GM21786 (cell line): ENCODE measurements at regions not wholly inside any gene's neighbourhood (a gene's known extent, or its start where the extent isn't known, plus 50 kb on each side); places are given as distances from the start of the nearest gene placed in this dataset.
A peak's percentile ranks its signal among the peaks of the same experiment; 100 is the strongest.

Source experiments
- ATAC-seq: cut with Tn5 transposase; IDR thresholded peaks from one replicate; pipeline ENCODE4 v1.9.1; 2021; ENCODE audit not compliant: unreplicated experiment

DNA sequence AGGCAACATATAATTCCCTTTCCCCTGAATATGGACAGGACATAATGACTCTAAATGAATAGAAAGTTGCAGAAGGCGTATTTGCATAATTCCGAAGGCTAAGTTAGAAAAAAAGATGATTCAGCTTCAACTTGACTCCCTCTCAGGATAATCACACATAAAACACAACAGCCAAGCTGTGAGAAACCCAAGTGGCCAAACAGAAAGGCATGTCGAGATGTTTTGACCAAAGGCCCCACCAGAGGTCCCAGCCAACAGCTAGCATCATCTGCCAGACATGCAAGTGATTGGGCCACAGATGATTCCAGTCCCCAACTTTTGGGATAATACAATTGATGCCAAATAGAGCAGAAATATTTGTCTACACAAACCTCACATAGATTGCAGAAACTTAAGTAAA is 444.9 kb downstream of the LTN1 start:
- ATAC-seq, result no peak

DNA sequence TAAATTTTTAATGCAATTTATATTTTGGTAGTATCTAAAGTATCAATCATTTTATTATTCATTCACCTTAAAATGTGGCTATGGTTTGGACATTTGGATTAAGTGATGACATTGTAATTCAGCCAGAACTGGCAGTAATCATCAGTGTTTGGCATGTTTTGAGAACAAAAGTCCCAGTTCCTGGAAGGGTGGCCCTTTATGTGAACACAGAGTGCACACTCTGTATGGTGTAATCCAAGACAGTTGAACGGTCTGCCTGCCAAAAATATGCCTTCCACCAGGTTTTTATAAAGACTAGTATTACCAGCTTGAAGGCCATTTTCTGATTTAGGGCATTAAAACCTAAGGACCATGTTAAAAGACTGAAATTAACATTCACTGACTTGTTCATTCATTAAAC is 448.7 kb downstream of the LTN1 start:
- no peak for ATAC-seq

DNA sequence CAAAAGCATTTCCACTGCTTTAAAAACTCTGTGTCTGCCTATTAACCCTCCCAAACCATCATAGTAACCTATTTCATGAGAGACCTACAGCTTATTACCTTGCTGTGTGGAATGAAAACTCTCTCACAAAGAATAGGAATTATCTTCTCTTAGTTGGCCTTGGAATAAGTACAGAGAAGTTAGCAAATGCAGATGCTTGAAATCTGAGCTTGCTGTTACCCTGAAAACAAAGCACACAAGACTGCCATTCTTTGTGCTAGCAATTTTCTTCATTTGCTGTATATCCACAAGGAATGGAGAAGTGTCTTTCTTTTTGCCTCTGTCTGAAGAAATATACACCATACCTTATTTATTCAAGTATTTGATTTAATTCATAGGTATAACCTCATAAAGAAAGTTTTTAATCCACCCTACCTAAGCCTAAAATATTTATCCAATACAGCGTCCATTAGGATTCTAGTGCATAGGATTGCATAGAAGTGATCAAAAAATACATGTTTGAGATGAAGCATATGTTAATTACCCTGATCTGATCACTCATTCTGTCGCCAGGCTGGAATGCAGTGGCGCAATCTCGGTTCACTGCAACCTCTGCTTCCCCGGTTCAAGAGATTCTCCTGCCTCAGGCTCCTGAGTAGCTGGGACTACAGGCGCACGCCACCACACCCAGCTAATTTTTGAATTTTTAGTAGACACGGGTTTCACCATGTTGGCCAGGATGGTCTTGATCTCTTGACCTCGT is 451.1 kb downstream of the LTN1 start:
- ATAC-seq, result no peak

DNA sequence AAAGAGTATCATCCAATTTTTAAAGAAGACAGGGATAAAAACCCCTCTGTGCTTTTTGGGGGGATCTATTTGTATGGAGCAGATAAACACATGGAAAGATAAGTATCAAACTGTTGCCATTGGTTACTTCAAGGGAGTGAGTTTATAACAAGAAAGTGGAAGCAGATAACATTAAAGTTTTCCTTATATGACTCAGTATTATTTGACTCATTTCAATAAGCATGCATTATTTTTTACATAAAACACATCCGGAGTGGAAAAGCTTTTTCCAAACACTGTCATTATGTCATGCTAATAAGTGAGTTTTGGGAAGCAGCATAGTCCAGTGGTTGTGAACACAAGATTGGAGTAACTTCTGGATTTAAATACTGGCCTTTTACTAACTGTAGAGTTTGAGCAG is 452.2 kb downstream of the LTN1 start:
- ATAC-seq, result no peak

DNA sequence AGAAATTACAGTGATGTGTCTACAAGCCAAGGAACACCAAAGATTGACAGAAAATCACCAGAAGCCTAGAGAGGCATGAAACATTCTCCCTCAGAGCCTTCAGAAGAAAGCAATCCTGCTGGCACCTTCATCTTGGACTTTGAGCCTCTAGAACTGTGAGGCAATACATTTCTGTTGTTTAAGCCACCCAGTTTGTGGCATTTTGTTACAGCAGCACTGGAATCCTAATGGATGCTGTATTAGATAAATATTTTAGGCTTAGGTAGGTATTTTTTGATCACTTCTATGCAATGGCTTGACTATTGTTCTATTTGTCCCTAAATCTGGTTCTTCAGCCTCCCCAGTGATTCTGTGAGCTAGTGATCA is 453.1 kb downstream of the LTN1 start:
- ATAC-seq, result no peak

DNA sequence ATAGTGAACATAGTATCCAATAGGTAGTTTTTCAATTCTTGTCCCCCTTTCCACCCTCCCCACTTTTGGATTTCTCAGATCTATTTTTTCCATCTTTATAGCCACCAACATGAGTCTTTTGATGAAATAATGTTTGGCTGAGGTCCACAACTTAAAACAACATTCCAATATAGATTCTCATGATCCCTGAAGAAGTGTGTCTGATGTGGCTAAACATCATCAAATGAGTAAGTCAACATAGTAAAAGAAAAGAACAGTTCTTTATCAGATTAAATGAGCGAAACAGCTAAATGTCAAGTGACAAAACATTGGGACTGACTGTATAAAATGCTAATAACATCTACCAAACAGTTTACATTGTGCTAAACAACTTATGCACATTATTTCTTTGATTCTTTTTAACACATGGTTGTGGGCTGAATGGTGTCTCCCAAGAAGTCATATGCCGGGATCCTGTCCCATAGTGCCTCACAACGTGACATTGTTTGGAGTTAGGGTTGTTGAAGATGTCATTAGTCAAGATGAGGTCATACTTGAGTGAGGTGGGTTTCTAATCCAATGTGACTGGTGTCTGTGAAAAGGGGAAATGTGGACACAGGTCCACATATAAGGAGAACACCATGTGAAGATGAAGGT is 453.6 kb downstream of the LTN1 start:
- ATAC-seq, result no peak

GRCh38 chr21:28537371-28538079 is 455.2 kb downstream of the LTN1 start:
- ATAC-seq, result no peak

GRCh38 chr21:28532446-28532845 is 460.2 kb downstream of the LTN1 start:
- no peak for ATAC-seq

DNA sequence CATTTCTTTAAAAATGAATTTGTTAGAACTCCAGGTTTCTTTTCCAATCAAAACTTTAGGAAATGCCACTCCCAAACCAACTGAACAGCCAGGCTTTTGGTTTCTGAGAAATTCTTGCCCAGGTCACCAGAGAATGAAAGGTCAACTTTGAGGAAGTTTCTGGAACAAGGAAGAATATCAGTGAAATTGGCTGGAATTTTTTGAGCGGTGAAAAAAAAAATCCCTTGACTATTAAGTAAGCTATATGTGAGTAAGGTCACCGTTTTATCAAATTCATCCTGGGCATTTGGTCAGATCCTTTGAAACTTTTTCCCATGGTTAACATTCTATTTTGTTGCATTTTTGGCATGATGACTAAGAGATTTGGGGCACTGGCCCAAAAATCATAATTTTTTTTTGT is 469.3 kb downstream of the LTN1 start:
- ATAC-seq, result no peak

- ATAC-seq, result no peak
Measured at GRCh38 chr21:28522014-28522799, 470.5 kb downstream of the LTN1 start.

DNA sequence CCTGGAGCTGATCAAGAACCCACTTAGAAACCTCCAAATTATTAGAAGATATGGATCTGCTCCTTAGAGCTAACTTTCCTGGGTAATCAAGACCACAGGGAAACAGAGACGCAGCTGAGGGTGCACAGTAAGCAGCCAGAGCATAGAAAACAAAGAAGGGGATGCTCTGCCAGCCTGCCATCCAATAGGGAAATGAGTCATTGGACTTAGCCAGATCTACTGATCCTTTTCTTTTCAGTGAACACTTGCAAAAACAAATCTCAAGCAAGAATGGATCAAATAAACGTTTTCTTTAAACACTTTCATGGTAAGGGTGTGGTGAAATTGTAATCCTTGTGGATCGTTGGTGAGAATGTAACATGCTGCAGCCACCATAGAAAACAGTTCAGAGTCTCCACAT is 474.0 kb downstream of the LTN1 start:
- ATAC-seq, result no peak

GRCh38 chr21:28516991-28517592 is 475.6 kb downstream of the LTN1 start:
- ATAC-seq, result peak; percentile 97

DNA sequence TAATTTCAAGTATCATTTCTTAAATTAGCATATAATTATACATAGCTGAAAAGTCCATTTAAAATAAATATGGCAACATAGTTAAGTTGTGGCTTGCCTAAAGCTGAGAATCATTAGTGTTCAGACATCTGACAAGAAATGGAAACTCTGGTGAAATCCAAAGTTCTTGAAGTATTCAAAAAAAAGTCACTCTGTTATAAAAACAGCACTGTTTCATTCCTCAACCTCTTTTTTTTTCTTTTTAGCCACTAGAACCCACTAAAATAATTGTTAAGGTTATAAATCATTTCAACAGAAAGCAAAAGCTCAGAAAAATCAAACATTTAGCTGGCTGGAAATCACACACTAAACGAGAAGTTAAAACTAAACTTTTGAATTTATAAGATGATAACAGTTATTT is 476.7 kb downstream of the LTN1 start:
- no peak for ATAC-seq

DNA sequence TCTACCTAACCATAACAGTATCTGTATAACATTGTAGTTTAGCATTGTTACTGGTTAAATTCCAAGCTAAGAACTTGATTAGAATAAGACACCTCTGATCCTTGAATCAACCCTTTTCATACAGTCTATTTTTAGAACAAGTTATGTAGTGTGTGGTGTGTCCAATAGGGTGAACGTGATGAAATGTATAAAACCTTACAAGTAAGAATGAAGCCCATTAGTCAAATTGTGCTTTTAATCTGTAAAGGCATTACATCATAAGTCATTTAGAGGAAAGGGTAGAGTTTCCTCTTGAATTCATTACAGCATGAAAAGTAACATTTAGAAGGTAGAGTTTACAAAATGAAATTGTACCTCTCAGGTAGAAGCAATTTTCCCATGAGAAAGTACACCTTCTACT is 479.2 kb downstream of the LTN1 start:
- ATAC-seq, result no peak

DNA sequence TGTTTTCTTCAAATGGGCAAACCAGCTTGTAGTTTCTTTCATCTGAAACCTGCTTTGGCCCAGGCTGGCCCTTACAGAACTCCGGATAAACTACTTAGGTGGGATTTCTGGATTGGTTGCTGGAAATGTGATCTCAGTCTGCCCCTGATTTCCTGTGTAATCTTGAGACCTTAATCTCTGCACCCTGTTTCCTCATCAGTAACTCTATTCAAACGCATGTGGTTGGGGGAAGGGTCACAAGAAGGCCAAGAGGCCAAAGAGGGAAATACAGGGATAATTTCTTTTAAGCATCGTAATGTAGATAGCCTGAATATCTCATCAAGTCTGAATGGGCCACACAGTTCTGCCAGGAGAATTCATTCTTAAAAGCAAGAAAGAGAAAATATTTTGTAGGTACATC is 483.6 kb downstream of the LTN1 start:
- no peak for ATAC-seq

- no peak for ATAC-seq
Measured at GRCh38 chr21:28508126-28508525, 484.6 kb downstream of the LTN1 start.

GRCh38 chr21:28496517-28496916 is 496.2 kb downstream of the LTN1 start:
- ATAC-seq, result no peak

DNA sequence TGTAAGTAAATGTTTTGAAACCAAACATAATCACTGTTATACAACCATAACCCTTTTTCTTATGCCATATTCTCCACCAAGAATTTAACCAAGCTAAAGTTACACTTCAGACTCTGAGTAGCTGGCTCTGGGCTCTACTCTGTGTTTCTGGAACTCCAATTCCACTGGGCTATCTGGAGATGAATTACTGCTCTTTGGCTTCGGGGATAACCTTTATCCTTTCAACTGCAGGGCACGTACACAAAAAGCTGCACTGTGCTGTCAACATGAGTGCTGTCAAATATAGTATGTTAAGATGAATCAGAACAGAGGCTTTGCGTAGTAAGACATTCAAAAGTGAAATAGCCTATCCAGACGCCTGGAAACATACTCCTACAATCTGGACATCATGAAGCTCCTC is 500.6 kb downstream of the LTN1 start:
- ATAC-seq, result no peak

- no peak for ATAC-seq
Measured at GRCh38 chr21:28489821-28490350, 502.8 kb downstream of the LTN1 start.

GRCh38 chr21:28489162-28489561 is 503.5 kb downstream of the LTN1 start:
- ATAC-seq, result no peak
